ENCODE measurements at regions not wholly inside any gene's neighbourhood (a gene's known extent, or its start where the extent isn't known, plus 50 kb on each side); places are given as distances from the start of the nearest gene placed in this dataset.

GRCh38 chr17:70258465-70258864 is 89.1 kb downstream of the KCNJ2 start:
- CTCF ChIA-PET, result no interaction called here
- Mint-ChIP-seq H3K4me1 (no peaks in the 10 kb centered on the region), H3K36me3 (no peaks in the 10 kb centered on the region)

GRCh38 chr17:70259400-70259799 is 90.1 kb downstream of the KCNJ2 start:
- Mint-ChIP-seq H3K4me1 (no peaks in the 10 kb centered on the region), H3K9me3 (no peaks in the 10 kb centered on the region; the same call in 1 of the 2 replicates), H3K27ac (no peak overlapping the region), H3K36me3 (no peaks in the 10 kb centered on the region), H3K4me3 (no peak overlapping the region), H3K27me3 (ENCODE audit: low read depth) (no peaks in the 10 kb centered on the region)
- no peak for ATAC-seq
- ChIA-PET CTCF (no interaction called here), POLR2A (no interaction called here)
- no peak for DNase-seq (ENCODE audit: low spot score)
- TF ChIP-seq KAT7 (CRISPR knock-in tag; IDR thresholded peaks at IDR 0.05; ENCODE audit: borderline replicate concordance) (no peak), GRHL2 (CRISPR knock-in tag; IDR thresholded peaks at IDR 0.05; ENCODE audit: insufficient replicate concordance, severe bottlenecking) (no peak), ZNF232 (CRISPR knock-in tag; IDR thresholded peaks at IDR 0.05) (no peak), TEAD4 (CRISPR knock-in tag; IDR thresholded peaks at IDR 0.05) (no peak), IRF1 (CRISPR knock-in tag; IDR thresholded peaks at IDR 0.05) (no peak), ZNF396 (CRISPR knock-in tag; IDR thresholded peaks at IDR 0.05; ENCODE audit: borderline replicate concordance) (no peak), PRRX2 (CRISPR knock-in tag; IDR thresholded peaks at IDR 0.05) (no peak), ERG (CRISPR knock-in tag; IDR thresholded peaks at IDR 0.05) (no peak), OVOL2 (CRISPR knock-in tag; IDR thresholded peaks at IDR 0.05; ENCODE audit: borderline replicate concordance) (no peak)

More at GRCh38 chr17:70258465-70258864, 89.1 kb downstream of the KCNJ2 start:
- POLR2A ChIA-PET, result no interaction called here
- no peak for ATAC-seq
- no peak for DNase-seq (ENCODE audit: low spot score)
- Mint-ChIP-seq H3K27ac (no peak overlapping the region), H3K27me3 (ENCODE audit: low read depth) (no peaks in the 10 kb centered on the region), H3K9me3 (no peaks in the 10 kb centered on the region; the same call in 1 of the 2 replicates), H3K4me3 (no peak overlapping the region)
- TF ChIP-seq OVOL2 (CRISPR knock-in tag; IDR thresholded peaks at IDR 0.05; ENCODE audit: borderline replicate concordance) (no peak), ERG (CRISPR knock-in tag; IDR thresholded peaks at IDR 0.05) (no peak), TP53 (CRISPR knock-in tag; IDR thresholded peaks at IDR 0.05) (no peak), GTF2I (CRISPR knock-in tag; conservative IDR thresholded peaks at IDR 0.05) (no peak), NFYB (CRISPR knock-in tag; conservative IDR thresholded peaks at IDR 0.05; ENCODE audit: low read depth) (no peak), MAX (CRISPR knock-in tag; IDR thresholded peaks at IDR 0.05) (no peak), MYBL2 (CRISPR knock-in tag; IDR thresholded peaks at IDR 0.05) (no peak), TEAD1 (CRISPR knock-in tag; IDR thresholded peaks at IDR 0.05) (no peak), ZNF281 (CRISPR knock-in tag; IDR thresholded peaks at IDR 0.05) (no peak), TCF7 (CRISPR knock-in tag; IDR thresholded peaks at IDR 0.05; ENCODE audit: low read depth) (no peak), CDX4 (CRISPR knock-in tag; IDR thresholded peaks at IDR 0.05; ENCODE audit: borderline replicate concordance) (no peak), RELA (CRISPR knock-in tag; IDR thresholded peaks at IDR 0.05; ENCODE audit: borderline replicate concordance) (no peak), AR (CRISPR knock-in tag; IDR thresholded peaks at IDR 0.05) (no peak), ZNF416 (CRISPR knock-in tag; IDR thresholded peaks at IDR 0.05) (no peak), TEAD4 (CRISPR knock-in tag; IDR thresholded peaks at IDR 0.05) (no peak)
